ENCODE measurements at regions not wholly inside any gene's neighbourhood (a gene's known extent, or its start where the extent isn't known, plus 50 kb on each side); places are given as distances from the start of the nearest gene placed in this dataset.
A peak's percentile ranks its signal among the peaks of the same experiment; 100 is the strongest.

GRCh38 chr12:85621041-85621440 lies 215.2 kb downstream of the RASSF9 start:
- no peaks in the 10 kb centered on the region for H3K36me3 ChIP-seq (ENCODE audit: control insufficient read depth, insufficient read depth, low read length)
- no peaks in the 10 kb centered on the region for H3K27me3 ChIP-seq (ENCODE audit: control insufficient read depth, insufficient read depth, low read length)
- H3K4me3 ChIP-seq (ENCODE audit: low read depth, low read length), result no peak overlapping the region
- FAIRE-seq (no peak), DNase-seq (ENCODE audit: low read depth) (peak; percentile 56)
- TF ChIP-seq CTCF (IDR thresholded peaks at IDR 0.05; ENCODE audit: insufficient read depth, low read length, severe bottlenecking), result no peak

- FAIRE-seq (no peak), DNase-seq (ENCODE audit: low read depth) (no peak)
- Histone ChIP-seq H3K36me3 (ENCODE audit: control insufficient read depth, insufficient read depth, low read length) (no peaks in the 10 kb centered on the region), H3K4me3 (ENCODE audit: low read depth, low read length) (no peak overlapping the region), H3K27me3 (ENCODE audit: control insufficient read depth, insufficient read depth, low read length) (no peaks in the 10 kb centered on the region)
- no peak for TF ChIP-seq CTCF (IDR thresholded peaks at IDR 0.05; ENCODE audit: insufficient read depth, low read length, severe bottlenecking)
Observed at GRCh38 chr12:85623763-85624162, 212.4 kb downstream of the RASSF9 start.

- DNase-seq (ENCODE audit: low read depth), result no peak
- no peak overlapping the region for H3K4me3 ChIP-seq (ENCODE audit: low read depth, low read length)
- no peak for FAIRE-seq
- no peak for TF ChIP-seq CTCF (IDR thresholded peaks at IDR 0.05; ENCODE audit: insufficient read depth, low read length, severe bottlenecking)
- H3K27me3 ChIP-seq (ENCODE audit: control insufficient read depth, insufficient read depth, low read length), result no peaks in the 10 kb centered on the region
- H3K36me3 ChIP-seq (ENCODE audit: control insufficient read depth, insufficient read depth, low read length), result no peaks in the 10 kb centered on the region
Observed at GRCh38 chr12:85625467-85625866, 210.7 kb downstream of the RASSF9 start.

- no peaks in the 10 kb centered on the region for H3K27me3 ChIP-seq (ENCODE audit: control insufficient read depth, insufficient read depth, low read length)
- H3K4me3 ChIP-seq (ENCODE audit: low read depth, low read length), result no peak overlapping the region
- DNase-seq (ENCODE audit: low read depth), result peak; percentile 91
- FAIRE-seq, result no peak
- no peaks in the 10 kb centered on the region for H3K36me3 ChIP-seq (ENCODE audit: control insufficient read depth, insufficient read depth, low read length)
- TF ChIP-seq CTCF (IDR thresholded peaks at IDR 0.05; ENCODE audit: insufficient read depth, low read length, severe bottlenecking), result no peak
Observed at GRCh38 chr12:85626001-85626783, 210.0 kb downstream of the RASSF9 start.

GRCh38 chr12:85626784-85627171 lies 209.4 kb downstream of the RASSF9 start:
- DNase-seq (ENCODE audit: low read depth), result no peak
- no peak overlapping the region for H3K4me3 ChIP-seq (ENCODE audit: low read depth, low read length)

More at GRCh38 chr12:85626784-85627171, 209.4 kb downstream of the RASSF9 start:
- FAIRE-seq, result no peak
- Histone ChIP-seq H3K36me3 (ENCODE audit: control insufficient read depth, insufficient read depth, low read length) (no peaks in the 10 kb centered on the region), H3K27me3 (ENCODE audit: control insufficient read depth, insufficient read depth, low read length) (no peaks in the 10 kb centered on the region)
- TF ChIP-seq CTCF (IDR thresholded peaks at IDR 0.05; ENCODE audit: insufficient read depth, low read length, severe bottlenecking), result no peak

Measured in bronchial epithelial cell (primary cell).